Eye (tissue), 1 donor: ENCODE measurements at regions not wholly inside any gene's neighbourhood (a gene's known extent, or its start where the extent isn't known, plus 50 kb on each side); places are given as distances from the start of the nearest gene placed in this dataset.

Source experiments
- DNase-seq: peaks from one replicate; pipeline ENCODE4 v3.0.0-alpha.2; 2015

DNA sequence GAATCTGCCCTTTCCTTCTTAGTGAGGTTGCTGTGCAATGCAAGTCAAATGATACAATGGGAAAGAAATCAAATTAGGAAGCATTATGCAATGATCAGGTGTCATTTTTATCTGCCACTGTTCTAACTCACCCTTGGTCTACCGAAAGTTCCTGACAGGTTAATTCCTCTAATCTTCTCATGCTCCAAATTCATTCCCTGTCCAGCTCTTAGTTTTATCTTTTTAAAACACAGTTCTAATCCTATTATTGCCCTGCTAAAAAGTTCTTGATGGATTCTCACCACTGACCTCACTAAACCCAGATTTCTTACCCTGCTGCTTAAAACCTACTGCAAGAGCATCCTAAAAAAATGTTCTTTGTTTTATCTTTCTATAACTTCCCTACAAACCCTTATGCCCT is 1000.9 kb downstream of the CDH18 start:
- no peak for DNase-seq

DNA sequence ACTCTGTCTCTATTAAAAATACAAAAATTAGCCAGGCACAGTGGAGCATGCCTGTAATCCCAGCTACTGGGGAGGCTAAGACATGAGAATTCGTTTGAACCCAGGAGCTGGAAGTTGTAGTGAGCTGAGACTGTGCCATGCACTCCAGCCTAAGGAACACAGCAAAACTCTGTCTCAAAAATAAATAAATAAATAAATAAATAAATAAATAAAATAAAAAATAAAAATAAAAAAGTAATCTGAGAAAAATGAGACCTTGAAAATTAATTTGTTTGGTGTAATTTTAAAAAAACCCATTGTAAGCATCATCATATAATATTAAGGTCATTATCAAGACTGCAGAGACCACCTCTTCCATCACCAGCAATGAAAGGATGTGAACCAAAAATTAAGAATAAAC is 997.1 kb downstream of the CDH18 start:
- DNase-seq = no peak

DNA sequence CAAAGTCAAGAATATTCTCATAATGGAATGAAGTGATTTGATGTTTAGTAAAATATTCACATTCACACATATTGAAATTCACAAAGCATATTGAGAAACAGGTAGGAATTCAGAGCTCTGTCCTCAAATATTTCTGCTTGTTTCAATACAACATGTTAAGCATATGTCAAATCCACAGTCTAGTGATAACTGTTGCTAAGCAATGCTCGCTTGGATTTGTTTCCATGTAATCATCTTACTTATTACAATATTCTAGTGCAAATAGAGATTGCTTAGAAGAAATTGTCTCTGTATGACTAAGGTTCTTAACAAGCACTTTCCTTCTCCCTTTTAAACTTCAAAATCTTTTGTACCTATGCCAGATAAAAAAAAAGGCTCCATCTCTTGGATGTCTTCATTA is 995.7 kb downstream of the CDH18 start:
- no peak for DNase-seq

DNA sequence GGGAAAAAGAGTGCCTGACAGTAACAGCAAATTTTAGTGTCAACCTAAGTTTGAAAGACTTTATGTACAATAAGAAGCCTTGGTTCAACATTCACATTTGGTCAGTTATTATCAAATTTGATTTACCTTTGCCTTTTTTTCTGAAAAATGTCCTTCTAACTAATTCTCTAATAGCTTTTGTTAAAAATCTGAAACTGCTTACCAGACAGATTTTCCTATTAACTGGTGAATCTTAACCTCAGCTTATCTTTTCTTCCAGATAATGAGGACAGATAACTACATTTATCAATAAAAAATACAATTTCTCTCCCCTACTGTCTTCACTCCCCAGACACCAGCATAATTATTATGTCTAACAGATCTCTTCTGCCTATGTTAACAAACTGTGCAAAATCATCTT is 988.5 kb downstream of the CDH18 start:
- no peak for DNase-seq

DNA sequence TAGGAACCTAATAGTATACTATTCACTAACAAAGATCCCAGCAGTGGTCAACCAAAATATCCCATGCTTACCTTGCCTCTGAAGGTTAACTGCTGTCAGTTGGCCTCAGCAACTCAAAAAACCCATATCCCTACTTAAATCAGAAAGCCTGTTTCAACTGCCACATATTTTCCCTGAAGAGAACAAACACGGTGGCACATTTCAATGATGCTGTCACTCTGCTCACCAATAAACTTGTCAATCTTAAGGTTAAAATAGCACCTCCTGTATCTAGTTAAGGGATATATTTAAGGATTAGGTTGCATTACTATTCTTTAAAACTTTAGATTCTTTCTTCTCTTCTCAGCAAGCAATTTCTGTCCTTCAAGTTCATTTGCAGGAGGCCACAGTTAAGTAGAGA is 986.9 kb downstream of the CDH18 start:
- peak; percentile 13 for DNase-seq

DNA sequence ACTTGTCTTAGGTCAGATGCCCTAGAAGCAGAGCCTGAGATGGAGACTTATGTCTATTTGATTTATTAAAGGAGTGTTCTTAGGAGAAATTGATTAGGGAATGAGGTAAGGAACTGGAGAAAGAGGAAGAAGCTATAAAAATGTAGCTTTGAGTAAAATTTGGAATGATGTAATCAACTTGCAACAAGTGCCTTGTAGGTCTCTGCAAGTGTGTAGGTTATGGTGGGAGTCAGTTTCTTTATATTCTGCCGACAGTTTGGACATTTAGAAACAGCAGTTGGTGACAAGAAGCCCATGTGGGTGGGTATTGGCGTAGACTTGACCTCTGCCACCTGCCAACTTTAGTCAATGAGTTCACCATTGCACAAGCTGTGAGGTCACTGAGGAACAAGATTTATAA is 986.5 kb downstream of the CDH18 start:
- DNase-seq = peak; percentile 36

DNA sequence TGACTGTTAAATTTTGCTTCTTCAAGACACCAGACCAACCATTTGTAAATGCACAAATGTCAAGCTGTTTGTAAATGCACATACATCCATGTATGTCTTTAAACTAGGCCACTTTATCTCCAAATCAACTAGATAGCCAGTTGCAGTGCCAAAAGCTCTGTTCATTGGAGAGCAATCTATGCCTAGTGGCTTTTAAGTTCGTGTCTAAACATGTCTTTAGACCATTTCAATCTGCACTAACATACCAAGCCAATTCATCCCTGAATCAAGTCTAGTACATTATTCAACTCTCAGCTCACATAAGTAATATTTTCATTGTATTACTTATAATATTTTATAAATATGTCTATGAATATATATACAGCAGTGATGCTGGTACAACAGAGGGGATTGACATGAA is 985.9 kb downstream of the CDH18 start:
- no peak for DNase-seq

DNA sequence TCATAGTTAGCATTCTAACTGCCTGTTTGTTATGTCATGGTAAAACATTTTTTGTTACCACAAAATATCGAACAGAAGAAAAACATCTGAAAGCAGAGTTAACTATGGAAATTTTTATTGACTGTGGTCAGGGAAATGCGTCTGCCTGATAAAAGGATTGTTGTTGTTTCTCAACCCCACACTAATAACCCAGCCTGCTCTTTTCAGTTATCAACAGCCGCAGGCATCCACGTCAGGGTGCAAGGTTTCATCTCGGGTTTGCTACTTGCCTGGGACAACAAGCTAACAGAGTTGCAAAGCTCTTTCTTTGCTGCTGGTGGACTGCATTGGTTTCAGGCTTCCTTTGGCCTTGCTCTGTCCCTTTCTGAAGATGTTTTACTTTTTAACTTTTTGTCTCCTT is 969.2 kb downstream of the CDH18 start:
- DNase-seq = no peak

DNA sequence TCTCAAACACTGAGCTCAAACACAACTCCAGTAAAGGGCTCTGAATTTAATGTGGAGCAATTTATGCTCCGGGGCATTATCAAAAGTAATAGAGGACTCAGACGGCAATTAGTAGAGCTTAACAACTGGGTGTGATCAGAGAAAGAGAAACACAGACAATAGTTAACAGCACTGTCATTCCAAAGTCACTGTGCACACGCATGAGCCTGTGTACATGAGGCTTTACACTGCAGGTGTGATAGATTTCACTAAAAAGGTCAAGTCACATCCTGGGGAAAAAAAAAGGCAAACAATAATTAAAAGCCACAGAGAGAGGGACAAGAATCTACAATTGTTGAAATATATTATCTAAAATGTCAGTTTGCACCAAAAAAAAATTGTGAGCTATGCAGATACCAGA is 956.5 kb downstream of the CDH18 start:
- no peak for DNase-seq

DNA sequence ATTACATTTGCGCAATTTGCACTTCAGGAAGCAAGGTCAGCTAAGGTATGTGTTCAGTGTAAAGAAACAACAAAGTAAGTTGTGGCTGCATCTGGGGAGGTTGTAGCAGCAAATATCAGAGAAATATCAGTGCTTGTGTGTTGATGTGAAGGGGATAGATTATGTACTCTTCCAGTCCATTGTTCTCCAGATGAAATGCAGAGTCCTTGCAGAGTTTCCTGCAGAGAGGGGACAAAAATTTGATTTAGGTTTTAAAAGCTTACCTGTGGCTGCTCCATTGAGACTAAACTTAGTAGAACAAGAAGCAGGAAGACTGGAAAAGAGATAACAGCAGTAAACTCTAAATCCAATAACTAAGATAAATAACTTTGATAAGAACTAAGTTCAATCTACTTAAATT is 952.2 kb downstream of the CDH18 start:
- no peak for DNase-seq

DNA sequence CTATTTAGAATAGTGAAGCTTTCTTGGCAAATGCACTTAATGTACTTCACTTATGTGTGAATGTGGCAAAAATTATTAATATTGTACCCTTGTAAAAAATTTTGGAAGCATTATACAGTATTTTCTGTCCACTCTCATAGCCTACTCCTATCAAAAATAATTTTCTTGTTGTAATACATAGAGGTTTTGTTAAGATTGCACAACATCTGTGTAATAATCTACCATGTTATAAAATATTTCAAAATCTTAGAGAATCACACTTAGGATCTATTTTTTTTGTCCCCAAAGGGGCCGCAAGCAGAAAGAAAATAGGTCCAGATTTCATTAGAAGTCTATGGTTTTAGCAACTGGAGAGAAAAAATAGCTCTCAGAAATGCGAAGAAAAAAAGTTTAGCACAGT is 945.9 kb downstream of the CDH18 start:
- DNase-seq = no peak

DNA sequence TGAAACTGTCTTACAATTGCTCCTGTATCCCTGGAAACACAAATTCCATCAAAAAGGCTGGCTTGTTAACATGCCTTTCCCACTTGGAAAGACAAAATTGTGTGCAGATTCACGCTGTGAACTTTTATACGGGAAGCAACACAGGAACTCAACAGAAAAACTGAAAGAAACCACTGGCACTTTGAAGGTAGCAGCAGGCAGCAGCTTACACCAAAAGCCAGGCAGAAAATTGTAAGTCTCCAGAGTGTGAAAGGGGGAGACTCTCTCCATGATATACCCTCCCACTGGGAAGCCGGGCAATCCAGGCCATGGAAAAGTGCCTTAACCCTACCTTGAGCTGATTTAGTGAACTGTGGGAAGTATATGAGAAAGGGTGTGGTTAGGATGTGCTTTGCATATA is 943.7 kb downstream of the CDH18 start:
- peak; percentile 3 for DNase-seq

DNA sequence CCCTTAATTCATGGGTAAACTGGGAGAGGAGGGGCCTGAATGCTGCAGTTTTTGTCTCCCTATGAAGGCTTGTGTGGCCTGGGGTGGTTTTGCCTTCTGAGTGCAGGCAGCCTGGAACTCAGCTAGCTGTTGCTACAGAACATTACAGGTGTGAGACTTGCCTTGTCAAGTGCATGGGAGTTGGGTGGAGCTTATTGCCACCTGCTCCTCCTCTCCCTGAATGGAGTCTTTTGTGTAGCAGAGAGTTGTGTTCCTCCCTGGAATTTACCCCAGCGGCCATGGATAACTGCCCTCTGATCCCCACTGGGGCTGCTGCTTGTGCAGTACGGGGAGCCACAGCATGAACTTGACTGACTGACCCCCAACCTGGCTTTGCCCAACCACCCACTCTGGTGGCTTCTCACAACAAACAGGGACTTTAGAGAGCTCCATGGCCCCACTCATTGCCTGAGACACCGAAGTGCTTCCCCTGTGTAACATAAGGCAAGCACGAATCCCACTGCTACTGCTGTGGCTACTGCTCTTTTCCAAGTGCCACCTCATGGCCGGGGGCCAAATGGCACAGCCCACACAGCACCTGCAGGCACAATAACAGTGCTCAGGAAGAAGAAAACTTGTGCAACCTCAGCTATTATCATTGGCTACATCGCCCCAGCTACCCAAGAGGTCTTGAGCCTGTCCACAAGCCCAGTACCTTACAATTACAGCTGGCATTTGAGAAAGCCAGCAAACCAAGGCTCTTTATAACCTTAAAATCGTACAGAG is 942.9 kb downstream of the CDH18 start:
- DNase-seq = no peak

DNA sequence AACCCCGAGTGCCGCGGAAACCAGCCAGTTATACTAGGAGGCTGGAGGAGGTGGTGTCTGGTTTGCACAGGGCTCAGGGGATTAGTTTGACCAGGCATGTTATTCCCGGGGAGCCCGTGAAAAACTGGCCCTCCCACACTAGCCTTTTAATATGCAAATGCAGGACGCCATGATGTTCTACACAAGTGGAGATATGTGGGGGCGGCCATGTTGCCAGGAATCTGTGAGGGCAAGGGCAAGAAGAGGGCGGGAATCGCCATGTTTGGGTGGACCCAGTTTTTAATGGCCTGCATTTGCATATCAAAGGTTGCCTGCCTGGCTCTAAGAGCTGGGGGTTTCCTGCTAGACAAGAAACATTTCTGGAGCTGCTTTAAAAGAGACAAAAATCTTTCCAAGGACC is 940.7 kb downstream of the CDH18 start:
- no peak for DNase-seq

DNA sequence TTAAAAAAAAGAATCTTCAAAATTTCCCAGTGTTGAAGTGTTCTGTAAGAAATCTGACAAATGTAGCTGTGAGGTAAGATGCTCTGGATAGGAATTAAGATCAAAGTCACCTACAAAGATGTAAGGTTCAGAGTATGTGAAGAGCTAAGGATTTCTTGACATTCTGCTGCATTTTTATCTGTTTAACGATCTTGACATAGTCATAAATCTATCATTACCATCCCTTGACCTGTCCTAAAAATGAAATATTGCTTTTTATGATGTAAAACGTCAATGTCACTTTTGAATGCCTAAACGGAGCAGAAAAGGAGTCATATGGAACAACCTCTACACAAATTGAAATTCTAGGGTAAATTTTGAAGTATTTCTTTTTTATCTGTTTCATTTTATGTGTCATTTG is 939.3 kb downstream of the CDH18 start:
- no peak for DNase-seq

DNA sequence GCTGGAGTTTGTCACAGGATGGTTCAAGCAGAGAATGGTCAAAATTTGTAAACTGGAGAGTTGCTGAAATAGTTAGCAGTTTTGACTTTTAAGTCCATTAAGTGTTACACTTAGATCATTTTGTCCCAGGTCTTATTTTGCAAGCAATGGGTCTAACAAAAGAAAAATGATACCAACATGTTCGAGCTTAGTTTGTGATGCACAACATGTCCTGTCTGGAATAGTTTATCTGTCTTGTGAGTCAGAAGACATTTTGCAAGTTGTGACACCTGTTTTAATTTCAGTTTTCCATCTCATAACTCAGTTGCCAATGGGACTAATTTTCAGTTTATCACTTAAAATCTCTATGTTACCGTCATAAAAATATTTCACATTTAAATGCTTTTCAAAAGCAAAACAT is 929.8 kb downstream of the CDH18 start:
- no peak for DNase-seq

DNA sequence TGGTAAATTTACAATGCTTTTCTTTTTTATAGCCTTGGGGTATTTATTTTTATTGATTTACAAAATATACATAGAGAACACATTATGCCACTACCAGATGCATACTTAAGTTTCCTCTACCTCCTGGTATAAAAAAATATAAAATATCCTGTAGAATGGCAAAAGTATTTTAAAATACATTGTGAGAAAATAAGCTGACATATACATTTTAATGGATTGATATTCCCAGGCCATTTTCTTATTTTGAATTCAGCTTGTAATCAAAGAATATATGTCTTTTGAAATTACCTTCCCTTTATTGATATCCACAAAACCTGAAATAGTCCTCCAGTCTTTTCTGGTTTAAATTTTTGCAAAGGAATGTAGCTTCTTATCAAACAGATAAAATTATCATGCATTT is 923.9 kb downstream of the CDH18 start:
- DNase-seq = no peak

DNA sequence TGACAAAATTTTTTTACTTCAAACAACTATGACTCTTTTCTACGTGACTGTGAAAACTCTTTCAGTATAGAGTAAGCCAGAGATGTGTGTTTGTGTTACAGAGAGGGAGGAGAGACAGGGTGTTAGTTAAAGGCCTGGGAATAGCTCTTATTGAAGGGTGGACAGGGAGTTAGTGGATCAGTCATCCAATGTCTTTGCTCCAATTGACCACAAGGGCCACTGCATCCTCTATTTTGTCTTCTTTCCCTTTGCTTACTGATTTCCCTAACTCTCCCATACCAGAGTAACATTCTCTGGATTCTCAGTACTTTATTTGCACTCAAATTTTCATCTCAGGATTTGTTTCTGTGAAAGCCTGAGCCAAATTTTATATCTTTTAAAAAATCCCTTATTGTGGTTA is 920.3 kb downstream of the CDH18 start:
- DNase-seq = no peak

DNA sequence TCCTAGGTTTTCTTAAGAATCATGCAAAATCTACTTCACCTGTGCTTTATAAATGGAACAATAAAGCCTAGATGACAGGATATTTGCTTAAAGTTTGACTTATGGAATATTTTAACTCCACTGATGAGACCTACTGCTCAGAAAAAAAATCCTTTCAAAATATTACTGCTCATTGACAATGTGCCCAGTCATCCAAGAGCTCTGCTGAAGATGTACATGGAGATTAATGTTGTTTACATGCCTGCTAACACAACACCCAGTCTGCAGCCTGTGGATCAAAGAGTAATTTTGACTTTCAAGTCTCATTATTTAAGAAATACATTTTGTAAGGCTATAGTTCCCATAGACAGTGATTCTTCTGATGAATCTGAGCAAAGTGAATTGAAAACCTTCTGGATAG is 889.6 kb downstream of the CDH18 start:
- DNase-seq = no peak

DNA sequence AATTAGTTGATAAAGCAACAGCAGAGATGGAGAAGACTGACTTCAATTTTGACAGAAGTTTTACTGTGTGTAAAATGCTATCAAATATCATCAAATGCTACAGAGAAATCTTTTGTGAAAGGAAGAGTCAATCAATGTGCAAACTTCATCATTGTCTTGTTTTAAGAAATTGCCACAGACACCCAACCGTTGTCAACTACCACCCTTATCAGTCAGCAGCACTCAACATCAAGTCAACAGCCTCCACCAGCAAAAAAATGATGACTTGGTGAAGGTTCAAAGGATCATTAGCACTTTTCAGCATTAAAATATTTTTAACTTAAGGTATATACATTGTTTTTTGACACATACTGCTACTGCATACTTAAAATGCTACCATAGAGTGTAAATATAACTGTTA is 888.8 kb downstream of the CDH18 start:
- no peak for DNase-seq

DNA sequence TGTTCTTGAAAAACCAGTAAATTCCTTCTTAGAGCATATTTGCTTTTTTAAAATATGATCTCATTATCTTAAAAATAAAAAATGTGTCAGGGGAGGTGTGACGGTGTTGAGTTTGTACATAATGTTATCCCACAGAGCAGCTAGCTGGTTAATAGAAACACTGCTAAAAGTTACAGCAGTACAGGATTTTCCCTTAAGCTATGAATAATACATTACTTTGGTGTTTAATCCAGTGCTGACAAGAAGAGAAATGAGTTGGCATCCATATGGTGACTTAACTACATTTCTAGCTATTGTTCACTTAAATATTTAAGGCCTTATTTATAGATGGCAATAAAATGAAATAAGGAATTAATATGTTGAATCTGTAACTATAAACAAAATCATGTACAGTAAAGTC is 883.1 kb downstream of the CDH18 start:
- DNase-seq = peak; percentile 1

DNA sequence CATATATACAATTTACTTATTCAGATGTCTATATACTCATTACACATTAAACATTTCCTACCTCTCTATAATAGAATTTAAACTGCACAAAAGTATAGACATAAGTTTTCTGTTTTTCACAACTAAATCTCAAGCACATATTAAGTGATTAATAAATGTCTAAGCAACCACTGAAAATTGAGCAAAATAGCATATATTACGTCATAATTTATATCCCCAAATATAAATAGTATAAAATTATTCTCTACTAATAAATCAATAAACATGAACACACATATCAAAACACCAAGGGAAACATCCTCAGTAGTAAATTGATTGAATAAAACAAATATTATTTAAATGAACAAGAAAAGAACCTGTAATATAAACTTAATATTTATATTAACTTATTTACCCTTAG is 865.1 kb downstream of the CDH18 start:
- DNase-seq = no peak

DNA sequence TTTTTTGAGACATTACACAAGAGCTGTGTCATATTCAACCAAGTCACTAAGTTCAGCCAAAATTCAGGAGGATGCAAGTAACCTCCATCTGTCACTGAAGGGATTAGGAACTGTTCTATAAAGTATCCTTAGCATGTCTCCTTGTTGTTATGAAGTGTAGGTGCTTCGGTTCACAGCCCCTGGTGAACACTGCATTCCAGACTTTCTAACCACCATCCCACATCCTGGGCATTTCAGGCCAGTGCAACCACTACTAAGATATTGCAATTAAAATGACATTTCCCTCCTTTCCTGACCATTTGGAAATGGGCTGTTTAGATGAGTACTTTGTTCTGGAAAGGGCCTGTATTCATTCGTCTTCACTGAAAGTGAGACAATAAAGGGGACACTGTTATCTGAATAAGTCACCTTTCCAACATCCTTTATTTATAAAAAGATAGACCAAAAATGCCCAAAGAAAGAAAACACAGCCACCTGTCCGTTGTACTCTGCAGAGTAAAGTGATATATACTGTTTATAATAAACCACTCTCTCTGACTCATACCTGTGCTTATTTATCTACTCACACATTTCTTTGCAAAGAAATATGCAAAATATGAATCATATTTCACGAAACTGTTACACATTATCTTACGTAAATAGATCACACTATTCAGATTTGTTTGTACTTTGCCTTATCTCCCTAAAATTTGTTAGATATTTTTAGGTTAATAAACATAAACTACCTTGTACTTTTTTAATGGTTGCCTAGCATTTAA is 861.9 kb downstream of the CDH18 start:
- no peak for DNase-seq

DNA sequence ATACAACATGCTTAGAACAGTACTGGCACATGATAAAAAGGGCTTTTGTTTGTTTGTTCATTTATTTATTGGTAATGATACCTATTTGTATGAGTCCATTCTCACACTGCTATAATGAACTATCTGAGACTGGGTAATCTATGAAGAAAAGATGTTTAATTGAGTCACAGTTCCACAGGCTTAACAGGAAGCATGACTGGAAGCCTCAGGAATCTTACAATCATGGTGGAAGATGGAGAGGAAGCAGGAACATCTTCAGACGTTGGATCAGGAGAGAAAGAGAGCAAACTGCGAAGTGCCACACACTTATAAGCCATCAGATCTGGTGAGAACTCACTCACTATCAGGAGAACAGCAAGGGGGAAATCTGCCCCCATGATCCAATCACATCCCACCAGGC is 847.7 kb downstream of the CDH18 start:
- no peak for DNase-seq
